Suppressor macrophage treated with lipopolysaccharide for 4 hours (primary cell): ENCODE measurements at regions not wholly inside any gene's neighbourhood (a gene's known extent, or its start where the extent isn't known, plus 50 kb on each side); places are given as distances from the start of the nearest gene placed in this dataset.

ENCODE experiments used
- DNase-seq: peaks from one replicate; pipeline ENCODE4 v3.0.0-alpha.2; 2020

GRCh38 chr13:108534728-108535127, 94.7 kb upstream of the MYO16 start:
- DNase-seq: no peak

- DNase-seq: no peak
Measured at GRCh38 chr13:108549934-108550333, 79.5 kb upstream of the MYO16 start.

- no peak for DNase-seq
Measured at GRCh38 chr13:108551674-108552073, 77.7 kb upstream of the MYO16 start.

GRCh38 chr13:108558489-108558888, 70.9 kb upstream of the MYO16 start:
- DNase-seq: no peak

- no peak for DNase-seq
Measured at GRCh38 chr13:108560093-108560492, 69.3 kb upstream of the MYO16 start.

GRCh38 chr13:108561149-108561548, 68.3 kb upstream of the MYO16 start:
- no peak for DNase-seq

- DNase-seq: no peak
Measured at GRCh38 chr13:108566413-108567170, 62.8 kb upstream of the MYO16 start.

GRCh38 chr13:108572782-108573211, 56.6 kb upstream of the MYO16 start:
- no peak for DNase-seq

- DNase-seq: no peak
Measured at GRCh38 chr13:108573455-108573854, 56.0 kb upstream of the MYO16 start.

- no peak for DNase-seq
Measured at GRCh38 chr13:108574856-108575255, 54.6 kb upstream of the MYO16 start.

- DNase-seq: no peak
Measured at GRCh38 chr13:108575430-108575829, 54.0 kb upstream of the MYO16 start.
